ENCODE measurements at regions not wholly inside any gene's neighbourhood (a gene's known extent, or its start where the extent isn't known, plus 50 kb on each side); places are given as distances from the start of the nearest gene placed in this dataset.

- Histone ChIP-seq H3K4me3 (no peak overlapping the region), H3K4me1 (ENCODE audit: low read depth) (no peaks in the 10 kb centered on the region), H3K36me3 (ENCODE audit: low read depth) (no peaks in the 10 kb centered on the region), H3K9me3 (no peaks in the 10 kb centered on the region)
- intact Hi-C loops (cut with DNase I, micrococcal nuclease): no loop called here
- DNase-seq (no peak), ATAC-seq (no peak)
- no peak for TF ChIP-seq CTCF (IDR thresholded peaks at IDR 0.05)
These were observed 94.2 kb downstream of the HTR5A start for GRCh38 chr7:155164316-155164715.

DNA sequence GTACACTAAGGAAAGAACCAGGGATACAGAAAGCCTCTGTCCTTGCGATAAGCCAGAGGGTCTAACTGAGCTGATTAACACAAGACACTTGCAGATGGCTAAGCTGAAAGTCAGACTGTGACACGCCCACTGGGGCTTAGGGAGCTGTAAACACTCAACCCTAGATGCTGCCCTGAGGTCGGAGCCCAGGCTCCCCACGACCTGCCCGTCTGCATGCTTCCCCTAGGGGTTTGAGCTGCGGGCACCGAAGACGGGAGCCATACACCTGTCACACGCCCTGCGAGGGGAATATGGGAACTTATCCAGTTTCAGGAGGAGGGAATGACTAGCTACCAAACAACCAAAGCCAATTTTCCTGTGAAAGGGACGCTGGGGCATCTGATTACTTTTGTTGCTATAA is 96.0 kb downstream of the HTR5A start:
- no peak for ATAC-seq
- Histone ChIP-seq H3K4me3 (no peak overlapping the region), H3K4me1 (ENCODE audit: low read depth) (no peaks in the 10 kb centered on the region), H3K9me3 (no peaks in the 10 kb centered on the region), H3K36me3 (ENCODE audit: low read depth) (no peaks in the 10 kb centered on the region)
- intact Hi-C loops (cut with DNase I, micrococcal nuclease): no loop called here
- DNase-seq: peak in 1 of 3 donors; percentile 9
- no peak for TF ChIP-seq CTCF (IDR thresholded peaks at IDR 0.05)

DNA sequence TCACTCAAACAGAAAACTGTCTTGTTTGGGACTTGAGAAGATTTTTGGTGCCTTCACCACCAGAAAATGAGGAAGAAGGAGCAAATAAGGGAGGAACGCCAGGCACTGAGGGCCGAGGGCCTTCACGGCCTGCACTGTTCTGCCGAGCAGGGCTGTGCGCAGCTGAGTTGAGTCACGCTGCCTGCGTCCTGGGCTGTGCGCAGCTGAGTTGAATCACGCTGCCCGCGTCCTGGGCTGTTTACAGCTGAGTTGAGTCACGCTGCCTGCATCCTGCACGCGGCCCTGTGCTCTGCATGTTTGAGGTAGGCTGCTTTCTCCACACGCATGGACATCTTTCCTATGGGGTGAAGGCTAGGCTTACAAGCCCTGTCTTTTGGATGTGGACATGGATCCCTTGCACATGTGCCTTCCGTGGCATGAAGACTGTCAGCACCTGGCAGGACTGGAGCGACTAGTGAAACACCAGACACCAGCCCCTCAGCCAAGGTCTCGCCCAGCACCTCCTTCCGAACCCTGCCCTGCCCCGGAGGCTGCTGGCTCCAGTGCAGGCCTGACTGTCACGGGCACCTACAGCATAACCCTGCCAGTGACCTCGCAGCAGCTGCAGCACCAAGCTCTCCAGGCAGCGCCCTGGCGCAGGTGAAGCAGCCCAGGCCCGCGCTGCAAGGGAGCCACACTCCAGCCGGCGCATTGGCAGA is 96.7 kb downstream of the HTR5A start:
- TF ChIP-seq CTCF (IDR thresholded peaks at IDR 0.05): no peak
- intact Hi-C loops (cut with DNase I, micrococcal nuclease): no loop called here
- ATAC-seq (peak; percentile 85), DNase-seq (peak in 2 of 3 donors; percentile 21 to 41)
- Histone ChIP-seq H3K4me1 (ENCODE audit: low read depth) (no peaks in the 10 kb centered on the region), H3K4me3 (no peak overlapping the region), H3K36me3 (ENCODE audit: low read depth) (no peaks in the 10 kb centered on the region), H3K9me3 (no peaks in the 10 kb centered on the region)

- Histone ChIP-seq H3K9me3 (no peaks in the 10 kb centered on the region), H3K4me3 (no peak overlapping the region), H3K4me1 (ENCODE audit: low read depth) (no peaks in the 10 kb centered on the region), H3K36me3 (ENCODE audit: low read depth) (no peaks in the 10 kb centered on the region)
- TF ChIP-seq CTCF (IDR thresholded peaks at IDR 0.05): no peak
- intact Hi-C loops (cut with DNase I, micrococcal nuclease): no loop called here
- DNase-seq: no peak
- ATAC-seq: no peak
These were observed 97.7 kb downstream of the HTR5A start for GRCh38 chr7:155167706-155168365.

DNA sequence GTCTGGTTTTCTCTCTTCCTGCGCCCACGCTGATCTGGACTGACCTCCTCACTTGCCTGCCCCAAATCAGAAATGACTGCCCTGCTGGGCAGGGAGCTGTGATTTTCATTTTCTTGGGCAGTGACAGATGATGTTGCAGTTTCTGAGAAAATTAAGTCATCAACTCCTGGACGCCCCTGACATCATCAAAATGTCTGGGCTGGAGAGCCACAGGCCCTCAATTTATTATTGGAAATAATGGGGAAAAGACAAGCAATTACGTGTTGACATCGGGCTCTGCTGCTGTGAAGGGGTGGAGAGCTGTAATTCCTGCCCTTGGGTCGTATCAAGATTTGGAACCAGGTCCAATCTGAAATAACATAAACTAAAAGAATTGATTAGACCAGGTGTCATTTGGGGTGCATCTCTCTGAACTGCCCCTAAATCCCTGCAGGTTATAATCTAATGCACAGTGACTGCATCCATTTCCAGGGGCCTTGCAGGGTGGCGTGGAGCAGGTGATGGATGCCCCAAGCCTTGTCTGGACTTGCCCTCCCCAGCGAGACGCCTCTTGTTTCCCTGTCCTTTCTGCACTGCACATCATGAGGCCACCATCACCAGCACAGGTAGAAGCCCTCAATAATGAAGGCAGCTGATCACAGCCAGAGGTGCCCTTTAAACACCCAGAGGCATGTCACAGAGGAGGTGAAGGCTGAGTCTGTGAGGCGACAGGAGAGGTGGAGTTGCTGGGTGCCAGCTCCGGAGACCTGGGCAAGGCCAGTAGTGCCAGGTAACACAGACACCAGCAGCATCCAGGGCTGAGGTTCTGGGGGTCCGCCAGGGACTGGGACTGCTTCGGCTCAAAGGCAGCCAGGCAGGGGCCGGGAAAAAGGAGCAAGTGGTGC is 98.7 kb downstream of the HTR5A start:
- H3K9me3 ChIP-seq: no peaks in the 10 kb centered on the region
- intact Hi-C loops (cut with DNase I, micrococcal nuclease): no loop called here
- no peaks in the 10 kb centered on the region for H3K36me3 ChIP-seq (ENCODE audit: low read depth)
- no peak overlapping the region for H3K4me3 ChIP-seq
- DNase-seq (no peak), ATAC-seq (no peak)
- TF ChIP-seq CTCF (IDR thresholded peaks at IDR 0.05): no peak
- no peaks in the 10 kb centered on the region for H3K4me1 ChIP-seq (ENCODE audit: low read depth)
